Spleen (tissue), 11 donors: ENCODE measurements at regions not wholly inside any gene's neighbourhood (a gene's known extent, or its start where the extent isn't known, plus 50 kb on each side); places are given as distances from the start of the nearest gene placed in this dataset.
"Not testable (repeated sequence)": the region's sequence is repeated elsewhere in the genome, so short reads cannot be mapped to it uniquely, and the experiment has no call there.

Source experiments
- DNase-seq: peaks from one replicate; pipeline ENCODE4 v3.0.0-alpha.2; 2020
- H3K27ac ChIP-seq, 8 donors: fragments of 200-600 bp; sonication (generic) in 7 of 8; 1 replicate in 4 of 8; 2 replicates in 4 of 8; pipeline versions ENCODE4 v1.5.0 to v1.8.0; 2016 to 2021; ENCODE audit warnings: inconsistent platforms in 4 of 8, mild to moderate bottlenecking in 4 of 8, moderate library complexity in 1 of 8
- H3K27me3 ChIP-seq, 7 donors: fragments of 200-600 bp; sonication (generic) in 6 of 7; replicated peaks in 1 of 7; 1 replicate in 4 of 7; 2 replicates in 3 of 7; pipeline versions ENCODE4 v1.5.0 to v1.8.0; 2016 to 2021; ENCODE audit warnings: inconsistent platforms in 3 of 7, mild to moderate bottlenecking in 1 of 7
- H3K36me3 ChIP-seq, 6 donors: fragments of 200-600 bp; sonication (generic) in 5 of 6; 1 replicate in 4 of 6; 2 replicates in 2 of 6; pipeline versions ENCODE4 v1.5.0 to v1.8.0; 2016 to 2021; ENCODE audit warnings: inconsistent platforms in 2 of 6
- H3K4me1 ChIP-seq, 6 donors: fragments of 200-600 bp; sonication (generic) in 5 of 6; 1 replicate in 3 of 6; 2 replicates in 3 of 6; pipeline versions ENCODE4 v1.5.0 to v1.8.0; 2016 to 2021; ENCODE audit warnings: inconsistent platforms in 3 of 6
- H3K4me3 ChIP-seq, 8 donors: fragments of 200-600 bp; sonication (generic) in 7 of 8; 1 replicate in 4 of 8; 2 replicates in 4 of 8; pipeline versions ENCODE4 v1.5.0 to v1.8.0; 2016 to 2021; ENCODE audit warnings: inconsistent platforms in 4 of 8, mild to moderate bottlenecking in 4 of 8, moderate library complexity in 2 of 8
- H3K9me3 ChIP-seq, 8 donors: fragments of 200-600 bp; sonication (generic) in 7 of 8; 1 replicate in 4 of 8; 2 replicates in 4 of 8; pipeline versions ENCODE4 v1.5.0 to v1.8.0; 2016 to 2021; ENCODE audit warnings: inconsistent platforms in 4 of 8
- POLR2A ChIP-seq, 3 donors: fragments of 450-650 bp; IDR thresholded peaks; one replicate each; pipeline ENCODE4 v1.5.1; 2017; ENCODE audit warnings: antibody characterized with exemption in 3 of 3, mild to moderate bottlenecking in 1 of 3
- POLR2AphosphoS5 ChIP-seq, 3 donors: sonication (generic); formaldehyde crosslinking; IDR thresholded peaks; one replicate each; pipeline ENCODE4 v1.5.1; 2017; ENCODE audit warnings: antibody characterized with exemption in 3 of 3
- WGBS, 5 donors: extraction: QIAGEN DNeasy Blood & Tissue Kit in 3 of 5; methylation state at CpG; one replicate each; pipeline versions ENCODE4 v1.1.5 to v1.1.7; 2013 to 2018; 5-methylcytosine and 5-hydroxymethylcytosine counted together
- intact Hi-C: fragments of 100-400 bp; cut with DNase I; formaldehyde crosslinking; loops from one replicate; pipeline ENCODE4 v1.15.0; 2023; ENCODE audit warnings: low total_unique reads
- TF ChIP-seq, protein P1 (sequence below), 11 experiments: fragments of 200-600 bp in 7 of 11; fragments of 450-650 bp in 4 of 11; sonication (generic) in 4 of 11; IDR thresholded peaks in 8 of 11; conservative IDR thresholded peaks in 3 of 11; 1 replicate in 7 of 11; 2 replicates in 4 of 11; pipeline versions ENCODE4 v1.4.0 to v1.8.0; 2016 to 2021; ENCODE audit warnings: antibody characterized with exemption in 11 of 11, inconsistent platforms in 4 of 11, mild to moderate bottlenecking in 1 of 11
- donor health status: healthy with polysubstance abuse.
- donor health status: DM: no; HTN: no; CAD: no; lungs with moderate emphysema.
- donor health status: DM: no; HTN: no; CAD: no.
- donor health status: Bipolar disorder and iron deficiency.
- donor health status: healthy.
- donor health status: DM: no; HTN: no; CAD: no.
- donor health status: DM: yes; HTN: yes; CAD: no.

DNA sequence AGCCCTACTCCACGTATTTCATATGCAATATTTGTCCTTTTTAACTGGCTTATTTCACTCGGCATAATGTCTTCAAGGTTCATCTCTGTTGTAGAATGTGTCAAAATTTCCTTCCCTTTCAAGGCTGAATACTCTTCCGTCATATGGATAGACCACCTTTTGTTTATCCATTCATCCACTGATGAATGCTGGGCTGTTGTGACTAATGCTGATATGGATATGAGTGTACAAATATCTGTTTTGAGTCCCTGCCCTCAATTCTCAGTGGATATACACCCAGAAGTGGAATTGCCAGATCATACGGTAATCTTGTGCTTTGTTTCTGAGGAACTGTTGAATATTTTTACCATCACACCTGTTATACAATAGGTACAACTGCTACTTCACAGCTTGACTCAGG is 155.2 kb upstream of the IRF2BP2 start:
- H3K36me3 ChIP-seq = no peaks in the 10 kb centered on the region
- 55 to 95% (median 61%) methylated on average over 4 of the region's 4 CpGs for WGBS, 5 donors
- H3K4me3 ChIP-seq = no peak overlapping the region
- no peak for DNase-seq
- no peak overlapping the region for H3K27ac ChIP-seq
- no peaks in the 10 kb centered on the region for H3K9me3 ChIP-seq
- H3K27me3 ChIP-seq = no peaks in the 10 kb centered on the region
- intact Hi-C loops = no loop called here
- TF ChIP-seq, protein P1, sequence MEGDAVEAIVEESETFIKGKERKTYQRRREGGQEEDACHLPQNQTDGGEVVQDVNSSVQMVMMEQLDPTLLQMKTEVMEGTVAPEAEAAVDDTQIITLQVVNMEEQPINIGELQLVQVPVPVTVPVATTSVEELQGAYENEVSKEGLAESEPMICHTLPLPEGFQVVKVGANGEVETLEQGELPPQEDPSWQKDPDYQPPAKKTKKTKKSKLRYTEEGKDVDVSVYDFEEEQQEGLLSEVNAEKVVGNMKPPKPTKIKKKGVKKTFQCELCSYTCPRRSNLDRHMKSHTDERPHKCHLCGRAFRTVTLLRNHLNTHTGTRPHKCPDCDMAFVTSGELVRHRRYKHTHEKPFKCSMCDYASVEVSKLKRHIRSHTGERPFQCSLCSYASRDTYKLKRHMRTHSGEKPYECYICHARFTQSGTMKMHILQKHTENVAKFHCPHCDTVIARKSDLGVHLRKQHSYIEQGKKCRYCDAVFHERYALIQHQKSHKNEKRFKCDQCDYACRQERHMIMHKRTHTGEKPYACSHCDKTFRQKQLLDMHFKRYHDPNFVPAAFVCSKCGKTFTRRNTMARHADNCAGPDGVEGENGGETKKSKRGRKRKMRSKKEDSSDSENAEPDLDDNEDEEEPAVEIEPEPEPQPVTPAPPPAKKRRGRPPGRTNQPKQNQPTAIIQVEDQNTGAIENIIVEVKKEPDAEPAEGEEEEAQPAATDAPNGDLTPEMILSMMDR (IDR thresholded peaks at IDR 0.05 in 8 of 11, conservative IDR thresholded peaks at IDR 0.05 in 3 of 11) = no peak
- TF ChIP-seq POLR2A (IDR thresholded peaks at IDR 0.05) (no peak), POLR2AphosphoS5 (IDR thresholded peaks at IDR 0.05) (no peak)
- peaks cover 9 to 58% (median 43%) of the 10 kb centered on the region in 6 donors for H3K4me1 ChIP-seq

DNA sequence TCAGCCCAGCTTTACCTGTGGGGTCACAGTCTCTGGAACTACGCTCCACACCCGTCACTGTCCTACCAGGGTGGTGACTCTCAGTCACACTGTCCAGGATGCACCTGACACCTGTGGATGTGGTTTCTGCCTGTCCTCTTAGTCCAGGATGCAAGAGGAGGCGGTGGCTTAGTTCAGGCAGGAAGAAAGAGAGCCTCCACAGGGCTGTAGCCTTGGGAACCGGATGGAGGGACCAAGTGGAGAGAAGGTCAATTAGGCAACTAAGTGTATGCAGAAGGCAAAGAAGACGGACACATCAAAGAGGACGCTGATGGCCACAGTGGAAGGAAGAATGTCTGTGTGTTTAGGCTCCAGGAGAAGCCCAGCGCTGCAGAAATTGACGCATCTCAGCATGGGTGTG is 153.9 kb upstream of the IRF2BP2 start:
- no peak overlapping the region for H3K4me3 ChIP-seq
- H3K27ac ChIP-seq = peak overlapping the region in 2 of 8 donors; percentile 23 to 27
- H3K9me3 ChIP-seq = no peaks in the 10 kb centered on the region
- no peaks in the 10 kb centered on the region for H3K36me3 ChIP-seq
- 52 to 71% (median 65%) methylated on average over 8 of the region's 8 CpGs for WGBS, 5 donors
- intact Hi-C loops = no loop called here
- DNase-seq = no peak
- H3K27me3 ChIP-seq = no peaks in the 10 kb centered on the region
- peaks cover 11 to 56% (median 42%) of the 10 kb centered on the region in 6 donors for H3K4me1 ChIP-seq
- TF ChIP-seq POLR2A (IDR thresholded peaks at IDR 0.05) (no peak), POLR2AphosphoS5 (IDR thresholded peaks at IDR 0.05) (peak in 2 of 3 donors; percentile 46 to 58)
- TF ChIP-seq, protein P1 (IDR thresholded peaks at IDR 0.05 in 8 of 11, conservative IDR thresholded peaks at IDR 0.05 in 3 of 11) = no peak

DNA sequence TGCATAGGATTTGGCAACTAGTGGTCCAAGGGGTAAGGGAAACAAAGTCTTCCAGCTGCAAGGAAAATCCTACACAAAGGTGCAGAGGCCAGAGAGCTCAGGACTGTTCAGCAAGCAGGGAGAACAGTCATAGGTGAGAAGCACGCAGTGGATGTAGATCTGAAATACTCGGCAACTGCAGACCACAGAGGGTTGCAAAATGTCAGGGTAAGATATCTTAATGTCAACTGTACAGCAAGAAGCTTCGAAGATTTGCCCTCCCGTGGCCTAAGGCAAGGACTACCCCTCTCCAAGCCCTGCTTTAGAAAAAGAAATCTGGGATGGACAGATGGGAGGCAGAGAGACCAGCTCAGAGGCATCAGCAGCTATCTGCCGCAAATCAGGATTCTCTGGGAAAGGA is 153.4 kb upstream of the IRF2BP2 start:
- intact Hi-C loops = no loop called here
- Histone ChIP-seq H3K36me3 (no peaks in the 10 kb centered on the region), H3K4me1 (peaks cover 11 to 56% (median 39%) of the 10 kb centered on the region in 6 donors), H3K27me3 (no peaks in the 10 kb centered on the region), H3K9me3 (no peaks in the 10 kb centered on the region), H3K4me3 (no peak overlapping the region), H3K27ac (peak overlapping the region in 2 of 8 donors; percentile 23 to 27)
- TF ChIP-seq POLR2AphosphoS5 (IDR thresholded peaks at IDR 0.05) (no peak), POLR2A (IDR thresholded peaks at IDR 0.05) (no peak)
- TF ChIP-seq, protein P1 (IDR thresholded peaks at IDR 0.05 in 8 of 11, conservative IDR thresholded peaks at IDR 0.05 in 3 of 11) = no peak
- DNase-seq = no peak
- WGBS, 5 donors = 42 to 81% (median 59%) methylated on average over 5 of the region's 5 CpGs

DNA sequence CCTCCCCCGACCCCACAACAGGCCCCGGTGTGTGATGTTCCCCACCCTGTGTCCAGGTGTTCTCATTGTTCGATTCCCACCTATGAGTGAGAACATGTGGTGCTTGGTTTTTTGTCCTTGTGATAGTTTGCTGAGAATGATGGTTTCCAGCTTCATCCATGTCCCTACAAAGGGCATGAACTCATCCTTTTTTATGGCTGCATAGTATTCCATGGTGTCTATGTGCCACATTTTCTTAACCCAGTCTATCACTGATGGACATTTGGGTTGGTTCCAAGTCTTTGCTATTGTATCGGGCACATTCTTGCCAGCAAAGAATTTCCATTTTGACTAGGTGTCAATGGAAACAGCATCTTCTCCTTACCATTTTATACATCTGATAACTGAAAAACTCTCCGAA is 152.1 kb upstream of the IRF2BP2 start:
- H3K4me1 ChIP-seq = peaks cover 7 to 51% (median 31%) of the 10 kb centered on the region in 6 donors
- H3K27me3 ChIP-seq, DNase-seq, H3K27ac ChIP-seq, H3K4me3 ChIP-seq, H3K9me3 ChIP-seq, intact Hi-C loops, H3K36me3 ChIP-seq: not testable (repeated sequence)
- 74 to 96% (median 94%) methylated on average over 5 of the region's 5 CpGs for WGBS, 5 donors

DNA sequence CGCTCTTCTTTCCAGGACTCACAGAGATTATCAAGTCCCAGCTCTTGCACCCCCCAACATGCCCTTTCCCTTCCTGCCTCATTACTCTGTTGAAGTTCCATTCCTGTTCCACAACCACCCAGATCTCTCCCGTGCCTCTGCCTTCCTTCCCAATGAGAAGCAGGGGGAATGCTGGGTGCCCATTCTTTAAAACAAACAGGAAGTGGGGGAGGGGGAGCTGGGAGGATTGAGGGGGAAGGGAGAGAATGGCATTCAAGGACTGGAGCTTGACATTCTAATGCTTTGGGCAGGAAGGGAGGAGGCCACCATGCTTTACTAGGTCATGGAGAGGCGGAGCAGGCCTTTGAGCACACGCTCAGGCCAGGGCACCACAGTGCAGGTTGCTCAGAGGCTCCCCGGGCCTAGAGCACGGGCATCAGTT is 150.3 kb upstream of the IRF2BP2 start:
- peak overlapping the region in 6 of 8 donors; percentile 1 to 60 (median 48) for H3K27ac ChIP-seq
- no peaks in the 10 kb centered on the region for H3K36me3 ChIP-seq
- TF ChIP-seq, protein P1 (IDR thresholded peaks at IDR 0.05 in 8 of 11, conservative IDR thresholded peaks at IDR 0.05 in 3 of 11) = no peak
- TF ChIP-seq POLR2A (IDR thresholded peaks at IDR 0.05) = no peak
- TF ChIP-seq POLR2AphosphoS5 (IDR thresholded peaks at IDR 0.05) = peak in 2 of 3 donors; percentile 44 to 55
- no peak for DNase-seq
- no peak overlapping the region for H3K4me3 ChIP-seq
- intact Hi-C loops = no loop called here
- H3K4me1 ChIP-seq = peaks cover 7 to 65% (median 33%) of the 10 kb centered on the region in 6 donors
- H3K9me3 ChIP-seq = no peaks in the 10 kb centered on the region
- WGBS, 5 donors = 54 to 69% (median 60%) methylated on average over 6 of the region's 6 CpGs
- H3K27me3 ChIP-seq = no peaks in the 10 kb centered on the region
